ENCODE measurements at regions not wholly inside any gene's neighbourhood (a gene's known extent, or its start where the extent isn't known, plus 50 kb on each side); places are given as distances from the start of the nearest gene placed in this dataset.
"Not testable (repeated sequence)": the region's sequence is repeated elsewhere in the genome, so short reads cannot be mapped to it uniquely, and the experiment has no call there.

- no peak for DNase-seq
Observed at GRCh38 chr4:116639070-116639577, 446.3 kb downstream of the TRAM1L1 start.

GRCh38 chr4:116638592-116638991, 446.8 kb downstream of the TRAM1L1 start:
- DNase-seq = no peak

- DNase-seq = no peak
Observed at GRCh38 chr4:116636917-116637316, 448.5 kb downstream of the TRAM1L1 start.

GRCh38 chr4:116632269-116632668, 453.1 kb downstream of the TRAM1L1 start:
- DNase-seq = no peak

- no peak for DNase-seq
Observed at GRCh38 chr4:116628598-116628997, 456.8 kb downstream of the TRAM1L1 start.

GRCh38 chr4:116627545-116627944, 457.8 kb downstream of the TRAM1L1 start:
- DNase-seq = no peak

GRCh38 chr4:116619508-116619907, 465.9 kb downstream of the TRAM1L1 start:
- DNase-seq = not testable (repeated sequence)

GRCh38 chr4:116618638-116619037, 466.7 kb downstream of the TRAM1L1 start:
- DNase-seq = no peak

- no peak for DNase-seq
Observed at GRCh38 chr4:116603096-116603495, 482.3 kb downstream of the TRAM1L1 start.

GRCh38 chr4:116599859-116600258, 485.5 kb downstream of the TRAM1L1 start:
- DNase-seq = peak; percentile 47

- DNase-seq = no peak
Observed at GRCh38 chr4:116598980-116599789, 486.2 kb downstream of the TRAM1L1 start.

- DNase-seq = no peak
Observed at GRCh38 chr4:116598155-116598979, 487.0 kb downstream of the TRAM1L1 start.

- DNase-seq = no peak
Observed at GRCh38 chr4:116590648-116591047, 494.7 kb downstream of the TRAM1L1 start.

- DNase-seq = no peak
Observed at GRCh38 chr4:116588783-116589182, 496.6 kb downstream of the TRAM1L1 start.

- no peak for DNase-seq
Observed at GRCh38 chr4:116585246-116585645, 500.1 kb downstream of the TRAM1L1 start.

- DNase-seq = no peak
Observed at GRCh38 chr4:116577321-116577720, 508.1 kb downstream of the TRAM1L1 start.

GRCh38 chr4:116573540-116573939, 511.8 kb downstream of the TRAM1L1 start:
- DNase-seq = no peak

GRCh38 chr4:116561768-116562167, 523.6 kb downstream of the TRAM1L1 start:
- DNase-seq = no peak

GRCh38 chr4:116551806-116552205, 533.6 kb downstream of the TRAM1L1 start:
- DNase-seq = no peak

GRCh38 chr4:116547632-116548031, 537.7 kb downstream of the TRAM1L1 start:
- no peak for DNase-seq

- DNase-seq = no peak
Observed at GRCh38 chr4:116546759-116547158, 538.6 kb downstream of the TRAM1L1 start.

- no peak for DNase-seq
Observed at GRCh38 chr4:116544946-116545345, 540.4 kb downstream of the TRAM1L1 start.

- DNase-seq = no peak
Observed at GRCh38 chr4:116539744-116540143, 545.6 kb downstream of the TRAM1L1 start.

GRCh38 chr4:116537828-116538227, 547.5 kb downstream of the TRAM1L1 start:
- no peak for DNase-seq

Data from stimulated activated CD8-positive, alpha-beta memory T cell treated with anti-CD3 and anti-CD28 coated beads, Interleukin-4, amount 100 ng/mL, for 48 hours (primary cell).